PC-9 (cell line): ENCODE measurements at regions not wholly inside any gene's neighbourhood (a gene's known extent, or its start where the extent isn't known, plus 50 kb on each side); places are given as distances from the start of the nearest gene placed in this dataset.

ENCODE experiments used
- BruUV-seq: library from RNA; stranded (reverse); fragments of 400-500 nt; replicated peaks from 2 replicates; lab custom pipeline; 2021; lab: Mats Ljungman, UMichigan
- CTCF ChIA-PET: fragments of 300-600 bp; sonication (Branson Sonifier 250); formaldehyde crosslinking; loops from one replicate; lab custom pipeline; 2022; ENCODE audit warnings: antibody characterized with exemption; lab: Charles Lee
- POLR2A ChIA-PET: fragments of 300-600 bp; sonication (Branson Sonifier 250); formaldehyde crosslinking; loops from one replicate; lab custom pipeline; 2022; ENCODE audit warnings: antibody characterized with exemption; ENCODE audit not compliant: unreplicated experiment; lab: Charles Lee
- DNase-seq, 2 experiments: peaks; one replicate each; pipeline versions ENCODE4 v3.0.0 to v3.0.0-alpha.2; 2015 to 2022; ENCODE audit warnings: mixed read lengths in 1 of 2
- H2AFZ ChIP-seq: fragments of 200-600 bp; sonication (generic); 2 replicates; pipeline ENCODE4 v1.8.1; 2017; ENCODE audit warnings: antibody characterized with exemption
- H3F3A ChIP-seq: fragments of 200-600 bp; sonication (generic); 2 replicates; pipeline ENCODE4 v1.8.1; 2017; ENCODE audit warnings: antibody characterized with exemption, mild to moderate bottlenecking, low read depth; ENCODE audit not compliant: insufficient read depth
- H3K27ac ChIP-seq: fragments of 200-600 bp; sonication (generic); 2 replicates; pipeline ENCODE4 v1.6.1; 2016; ENCODE audit warnings: mixed run types
- H3K27me3 ChIP-seq: fragments of 200-600 bp; sonication (generic); 2 replicates; pipeline ENCODE4 v1.6.1; 2016; ENCODE audit warnings: low read depth, mixed run types; ENCODE audit not compliant: insufficient read depth
- H3K36me3 ChIP-seq: fragments of 200-600 bp; sonication (generic); 2 replicates; pipeline ENCODE4 v1.6.1; 2016; ENCODE audit warnings: low read depth, mixed run types
- H3K4me1 ChIP-seq: fragments of 200-600 bp; sonication (generic); replicated peaks from 2 replicates; pipeline ENCODE4 v1.6.1; 2016; ENCODE audit warnings: mixed run types; ENCODE audit not compliant: insufficient read depth
- H3K4me2 ChIP-seq: fragments of 200-600 bp; sonication (generic); 2 replicates; pipeline ENCODE4 v1.6.1; 2017; ENCODE audit warnings: mixed run types
- H3K4me3 ChIP-seq: fragments of 200-600 bp; sonication (generic); 2 replicates; pipeline ENCODE4 v1.6.1; 2016; ENCODE audit warnings: mixed run types
- H3K79me2 ChIP-seq: fragments of 200-600 bp; sonication (generic); 2 replicates; pipeline ENCODE4 v1.6.1; 2017; ENCODE audit warnings: low read depth, mixed run types
- H3K9me2 ChIP-seq: fragments of 200-600 bp; sonication (generic); 2 replicates; pipeline ENCODE4 v1.8.1; 2017; ENCODE audit warnings: mild to moderate bottlenecking; ENCODE audit not compliant: insufficient read depth
- H3K9me3 ChIP-seq: fragments of 200-600 bp; sonication (generic); 2 replicates; pipeline ENCODE4 v1.8.1; 2016; ENCODE audit warnings: low read depth; ENCODE audit not compliant: insufficient read depth
- H4K20me1 ChIP-seq: fragments of 200-600 bp; sonication (generic); 2 replicates; pipeline ENCODE4 v1.8.1; 2017; ENCODE audit not compliant: insufficient read depth
- CTCF ChIP-seq: fragments of 200-600 bp; sonication (generic); conservative IDR thresholded peaks from 2 replicates; pipeline ENCODE4 v1.6.1; 2017; ENCODE audit warnings: mixed run types, antibody characterized with exemption, mild to moderate bottlenecking, moderate library complexity
- EZH2 ChIP-seq: fragments of 200-600 bp; sonication (generic); IDR thresholded peaks from 2 replicates; pipeline ENCODE4 v1.8.0; 2017; ENCODE audit warnings: antibody characterized with exemption, low read depth
- intact Hi-C: fragments of 100-400 bp; cut with micrococcal nuclease; formaldehyde crosslinking; loops from one replicate; pipeline ENCODE4 v1.10.0; 2022; ENCODE audit not compliant: unreplicated experiment

GRCh38 chr13:74574964-74575728, 440.9 kb upstream of the KLF12 start:
- Histone ChIP-seq H3K27ac (no peak overlapping the region), H3K9me2 (no peaks in the 10 kb centered on the region), H4K20me1 (no peaks in the 10 kb centered on the region), H3K4me3 (no peak overlapping the region), H3K79me2 (no peaks in the 10 kb centered on the region), H3K27me3 (peaks cover 3% of the 10 kb centered on the region; the same call in 1 of the 2 replicates), H3K4me1 (no peaks in the 10 kb centered on the region), H3K4me2 (no peak overlapping the region), H3K36me3 (no peaks in the 10 kb centered on the region), H2AFZ (no peak overlapping the region), H3F3A (no peaks in the 10 kb centered on the region), H3K9me3 (no peaks in the 10 kb centered on the region)
- ChIA-PET CTCF (no interaction called here), POLR2A (no interaction called here)
- TF ChIP-seq EZH2 (no peak), CTCF (no peak)
- no TSS peak for BruUV-seq
- no peak for DNase-seq
- intact Hi-C loops = no loop called here

GRCh38 chr13:74573654-74574053, 439.4 kb upstream of the KLF12 start:
- Histone ChIP-seq H3K9me3 (no peaks in the 10 kb centered on the region), H3K79me2 (no peaks in the 10 kb centered on the region), H3K36me3 (no peaks in the 10 kb centered on the region), H2AFZ (no peak overlapping the region), H3K4me3 (no peak overlapping the region), H3K27ac (no peak overlapping the region), H3K27me3 (peaks cover 3% of the 10 kb centered on the region; the same call in 1 of the 2 replicates), H4K20me1 (no peaks in the 10 kb centered on the region), H3K4me2 (no peak overlapping the region), H3F3A (no peaks in the 10 kb centered on the region), H3K9me2 (no peaks in the 10 kb centered on the region), H3K4me1 (no peaks in the 10 kb centered on the region)
- TF ChIP-seq EZH2 = no peak
- TF ChIP-seq CTCF = no peak
- DNase-seq = no peak
- BruUV-seq = no TSS peak
- ChIA-PET CTCF (no interaction called here), POLR2A (no interaction called here)
- intact Hi-C loops = no loop called here

GRCh38 chr13:74571811-74572210, 437.6 kb upstream of the KLF12 start:
- no peaks in the 10 kb centered on the region for H3K79me2 ChIP-seq
- ChIA-PET CTCF (no interaction called here), POLR2A (no interaction called here)
- H3K9me2 ChIP-seq = no peaks in the 10 kb centered on the region
- no peak overlapping the region for H3K4me2 ChIP-seq
- no peak overlapping the region for H2AFZ ChIP-seq
- H3K4me1 ChIP-seq = no peaks in the 10 kb centered on the region
- H3K27me3 ChIP-seq = peaks cover 3% of the 10 kb centered on the region; the same call in 1 of the 2 replicates
- intact Hi-C loops = no loop called here
- no peaks in the 10 kb centered on the region for H3F3A ChIP-seq
- H3K27ac ChIP-seq = no peak overlapping the region
- no peak overlapping the region for H3K4me3 ChIP-seq
- H3K9me3 ChIP-seq = no peaks in the 10 kb centered on the region
- BruUV-seq = no TSS peak
- no peaks in the 10 kb centered on the region for H3K36me3 ChIP-seq
- DNase-seq = no peak
- no peak for TF ChIP-seq EZH2
- no peak for TF ChIP-seq CTCF
- no peaks in the 10 kb centered on the region for H4K20me1 ChIP-seq
